Breast epithelium (tissue), 3 donors: ENCODE measurements at regions not wholly inside any gene's neighbourhood (a gene's known extent, or its start where the extent isn't known, plus 50 kb on each side); places are given as distances from the start of the nearest gene placed in this dataset.

Source experiments
- POLR2AphosphoS5 ChIP-seq, 3 donors: sonication (generic); formaldehyde crosslinking; IDR thresholded peaks; one replicate each; pipeline ENCODE4 v1.6.1; 2017; ENCODE audit warnings: antibody characterized with exemption in 3 of 3
- TF ChIP-seq, protein P1 (sequence below), 3 donors: fragments of 450-650 bp; IDR thresholded peaks; one replicate each; pipeline ENCODE4 v1.5.1; 2016 to 2017; ENCODE audit warnings: antibody characterized with exemption in 3 of 3, mild to moderate bottlenecking in 3 of 3, moderate library complexity in 3 of 3

DNA sequence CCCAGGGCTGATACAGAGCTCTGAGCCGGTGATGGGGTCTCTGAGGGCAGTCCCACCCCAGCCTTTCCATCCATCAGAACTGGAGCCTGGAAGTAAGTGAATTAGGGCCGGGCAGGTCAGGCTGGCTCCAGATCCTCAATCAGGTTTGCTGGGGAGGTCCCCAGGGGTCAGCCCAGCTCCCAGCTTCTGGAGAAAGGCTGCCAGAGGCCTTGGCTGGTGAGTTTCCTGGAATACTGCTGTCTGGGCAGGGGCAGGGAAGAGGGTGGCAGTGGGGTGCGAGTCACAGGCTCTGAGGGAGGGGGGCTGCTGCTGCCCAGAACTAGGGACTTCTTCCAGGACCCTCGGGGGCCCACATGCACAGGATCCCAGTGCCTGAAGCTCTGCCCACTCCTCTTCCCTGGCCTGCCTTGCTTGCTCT, 200.6 kb upstream of the MVB12B start:
- TF ChIP-seq, protein P1, sequence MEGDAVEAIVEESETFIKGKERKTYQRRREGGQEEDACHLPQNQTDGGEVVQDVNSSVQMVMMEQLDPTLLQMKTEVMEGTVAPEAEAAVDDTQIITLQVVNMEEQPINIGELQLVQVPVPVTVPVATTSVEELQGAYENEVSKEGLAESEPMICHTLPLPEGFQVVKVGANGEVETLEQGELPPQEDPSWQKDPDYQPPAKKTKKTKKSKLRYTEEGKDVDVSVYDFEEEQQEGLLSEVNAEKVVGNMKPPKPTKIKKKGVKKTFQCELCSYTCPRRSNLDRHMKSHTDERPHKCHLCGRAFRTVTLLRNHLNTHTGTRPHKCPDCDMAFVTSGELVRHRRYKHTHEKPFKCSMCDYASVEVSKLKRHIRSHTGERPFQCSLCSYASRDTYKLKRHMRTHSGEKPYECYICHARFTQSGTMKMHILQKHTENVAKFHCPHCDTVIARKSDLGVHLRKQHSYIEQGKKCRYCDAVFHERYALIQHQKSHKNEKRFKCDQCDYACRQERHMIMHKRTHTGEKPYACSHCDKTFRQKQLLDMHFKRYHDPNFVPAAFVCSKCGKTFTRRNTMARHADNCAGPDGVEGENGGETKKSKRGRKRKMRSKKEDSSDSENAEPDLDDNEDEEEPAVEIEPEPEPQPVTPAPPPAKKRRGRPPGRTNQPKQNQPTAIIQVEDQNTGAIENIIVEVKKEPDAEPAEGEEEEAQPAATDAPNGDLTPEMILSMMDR (IDR thresholded peaks at IDR 0.05) = no peak
- no peak for TF ChIP-seq POLR2AphosphoS5 (IDR thresholded peaks at IDR 0.05)
